Cardiac fibroblast (primary cell): ENCODE measurements at regions not wholly inside any gene's neighbourhood (a gene's known extent, or its start where the extent isn't known, plus 50 kb on each side); places are given as distances from the start of the nearest gene placed in this dataset.
A peak's percentile ranks its signal among the peaks of the same experiment; 100 is the strongest.
"Not testable (repeated sequence)": the region's sequence is repeated elsewhere in the genome, so short reads cannot be mapped to it uniquely, and the experiment has no call there.

ENCODE experiments used
- DNase-seq, 2 donors: peaks; one replicate each; pipeline versions ENCODE4 v3.0.0 to v3.0.0-alpha.2; 2010; ENCODE audit warnings: low read depth in 2 of 2
- H3K4me3 ChIP-seq, 2 donors: replicated peaks in 1 of 2; 1 replicate in 1 of 2; 2 replicates in 1 of 2; pipeline ENCODE4 v1.5.1; 2011; ENCODE audit warnings: low read depth in 2 of 2, low read length in 2 of 2, mild to moderate bottlenecking in 2 of 2, moderate library complexity in 1 of 2
- TF ChIP-seq, protein P1 (sequence below): IDR thresholded peaks from one replicate; pipeline ENCODE4 v1.5.1; 2011; ENCODE audit warnings: low read depth, mild to moderate bottlenecking, low read length, inconsistent platforms

DNA sequence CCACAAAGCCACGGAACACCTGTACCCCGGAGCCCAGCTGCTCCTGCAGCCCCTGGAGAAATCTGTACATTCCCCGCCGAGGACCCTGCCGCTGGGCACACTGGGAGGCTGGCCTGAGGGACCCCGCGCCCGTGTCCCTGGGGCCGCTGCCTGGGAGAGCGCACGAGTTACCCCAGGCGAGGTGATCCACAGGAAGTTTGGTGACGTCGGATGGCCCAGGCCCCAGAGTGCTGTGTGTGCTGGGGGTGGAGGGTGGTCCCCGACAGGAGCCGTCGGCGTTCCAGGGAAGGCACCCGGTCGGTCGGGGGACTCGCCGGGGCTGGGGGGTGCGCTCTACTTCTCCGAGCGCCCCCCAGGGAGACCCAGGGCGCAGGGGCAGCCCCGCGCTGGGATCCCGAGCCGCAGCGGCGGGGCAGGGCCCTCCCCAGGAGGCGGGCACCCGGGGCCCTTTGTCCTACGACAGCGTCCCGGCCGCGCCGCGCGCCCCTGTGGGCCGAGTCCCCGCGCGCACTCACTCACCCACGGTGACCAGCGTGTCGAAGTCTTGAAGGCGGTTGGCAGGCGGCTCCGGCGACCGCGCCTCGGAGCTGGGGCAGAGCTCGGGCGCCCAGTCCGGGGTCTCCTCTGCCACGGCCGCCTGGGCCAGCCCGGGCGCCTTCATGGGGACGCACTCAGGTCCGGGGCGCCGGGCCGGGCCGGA, 129.5 kb upstream of the PRKX start:
- H3K4me3 ChIP-seq: peak overlapping the region; percentile 33 to 40
- DNase-seq: not testable (repeated sequence)

DNA sequence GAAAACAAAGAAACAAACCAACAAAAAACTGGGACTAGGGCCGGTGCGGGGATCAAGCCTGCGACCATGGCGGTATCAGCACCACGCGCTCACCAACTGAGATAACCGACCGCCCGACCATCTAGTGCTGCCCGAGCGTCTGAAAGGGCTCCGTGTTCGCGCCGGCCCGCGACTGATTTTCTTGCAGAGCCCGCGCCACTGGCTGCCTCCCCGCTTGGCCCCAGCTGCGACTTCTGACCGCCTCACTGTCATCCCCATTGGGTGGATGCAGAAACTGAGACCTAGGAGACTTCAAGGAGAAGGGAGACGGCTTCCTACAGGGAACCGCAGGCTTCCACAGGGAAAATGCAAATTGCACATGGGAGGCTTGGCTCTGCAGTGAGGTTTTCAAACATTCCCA, 125.3 kb upstream of the PRKX start:
- H3K4me3 ChIP-seq, DNase-seq: not testable (repeated sequence)

DNA sequence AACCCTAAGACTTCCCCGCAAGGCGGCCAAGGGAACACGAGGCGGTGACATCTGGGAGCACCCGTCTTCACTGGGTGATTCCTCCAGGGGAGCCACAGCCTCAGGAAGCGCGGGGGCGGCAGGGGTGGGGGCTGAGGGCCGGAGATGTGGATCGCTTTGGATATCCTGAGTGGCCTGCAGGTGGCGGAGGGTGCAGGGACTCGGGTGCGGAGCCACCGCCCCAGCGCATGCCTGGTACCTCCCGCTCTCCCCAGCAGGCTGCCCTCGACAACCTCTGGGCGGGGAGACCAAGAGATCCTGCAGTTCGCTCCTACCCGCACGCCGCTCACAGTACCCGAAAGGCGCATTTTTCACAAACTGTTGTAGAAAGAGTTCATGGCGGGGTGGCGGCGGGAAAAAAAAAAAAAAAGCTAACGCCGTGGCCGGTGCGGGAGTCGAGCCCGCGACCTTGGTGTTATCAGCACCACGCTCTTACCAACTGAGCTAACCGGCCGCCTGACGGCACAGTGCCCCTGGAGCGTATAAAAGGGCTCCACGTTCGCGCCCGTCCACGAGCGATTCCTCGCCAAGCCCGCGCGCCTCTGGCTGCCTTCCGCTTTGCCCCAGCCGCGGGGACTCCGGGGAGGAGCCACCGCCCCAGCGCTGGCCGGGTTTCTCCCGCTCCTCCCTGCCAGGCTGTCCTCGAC, 124.7 kb upstream of the PRKX start:
- DNase-seq, H3K4me3 ChIP-seq: not testable (repeated sequence)

DNA sequence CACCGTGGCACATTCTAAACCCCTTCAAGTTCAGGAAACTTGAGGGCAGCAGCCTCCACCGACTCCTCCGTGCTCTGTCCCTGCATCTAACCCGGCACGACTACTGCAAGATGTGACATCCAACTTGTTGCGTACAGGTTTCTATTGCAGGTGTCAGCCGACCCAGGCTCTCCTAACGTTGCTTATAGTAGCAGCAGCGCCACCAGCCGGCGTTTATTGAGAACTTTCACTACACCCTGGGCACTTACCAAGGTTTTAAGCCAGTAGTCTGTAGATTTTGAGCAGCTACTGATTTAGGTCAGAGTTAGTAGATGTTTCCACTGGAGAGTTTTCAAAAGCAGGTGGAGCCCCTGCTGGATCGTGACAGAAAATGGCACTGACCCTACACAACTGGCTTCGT, 123.8 kb upstream of the PRKX start:
- not testable (repeated sequence) for DNase-seq, H3K4me3 ChIP-seq

DNA sequence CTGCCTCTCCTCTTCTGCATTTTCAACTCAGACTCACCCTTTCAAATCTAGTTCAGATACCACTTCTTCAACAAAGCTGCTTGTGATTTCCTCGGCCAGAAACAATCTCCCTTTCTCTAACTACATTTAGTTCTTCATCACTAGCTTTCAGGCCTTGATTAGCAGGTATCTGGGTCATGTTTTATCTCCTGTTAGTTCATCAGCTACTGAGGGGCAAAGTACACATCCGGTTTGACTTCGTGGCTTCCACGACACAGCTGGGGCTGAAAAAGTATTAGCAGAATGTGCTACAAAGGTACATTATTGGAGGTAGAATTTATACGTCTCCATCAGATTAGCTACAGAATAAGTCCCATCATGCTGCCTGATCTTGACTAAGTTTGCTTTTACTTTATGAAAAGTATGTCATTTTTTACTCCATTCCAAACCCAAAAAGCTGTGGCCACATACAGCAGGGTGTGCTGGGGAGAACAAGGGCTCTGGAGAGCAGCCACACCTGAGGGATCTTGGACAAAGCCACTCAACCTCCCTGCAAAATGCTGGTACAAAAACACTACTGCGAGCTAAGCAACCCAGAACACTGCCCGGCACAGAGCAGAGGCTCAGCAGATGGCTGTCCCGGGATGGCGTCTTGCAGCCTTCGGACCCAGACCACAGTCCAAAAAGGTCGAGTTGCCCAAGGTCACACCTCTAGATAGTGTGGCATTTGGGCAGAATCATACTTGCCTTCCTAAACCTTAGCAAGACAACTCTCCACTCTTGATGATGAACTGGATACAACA, 120.5 kb upstream of the PRKX start:
- not testable (repeated sequence) for DNase-seq, H3K4me3 ChIP-seq

DNA sequence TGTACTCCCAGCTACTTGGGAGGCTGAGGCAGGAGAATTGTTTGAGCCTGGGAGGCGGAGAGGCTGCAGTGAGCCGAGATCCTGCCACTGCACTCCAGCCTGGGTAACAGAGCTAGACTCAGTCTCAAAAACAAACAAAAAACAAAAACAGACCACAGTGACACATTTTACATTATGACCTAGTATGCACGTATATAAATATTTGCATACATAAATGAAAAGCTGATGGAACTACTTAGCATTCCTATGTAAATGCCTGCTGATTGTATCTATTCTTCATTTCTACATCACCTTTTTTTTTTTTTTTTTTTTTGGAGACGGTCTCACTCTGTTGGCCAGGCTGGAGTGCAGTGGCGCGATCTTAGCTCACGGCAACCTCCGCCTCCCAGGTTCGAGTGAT, 116.6 kb upstream of the PRKX start:
- not testable (repeated sequence) for H3K4me3 ChIP-seq, DNase-seq

DNA sequence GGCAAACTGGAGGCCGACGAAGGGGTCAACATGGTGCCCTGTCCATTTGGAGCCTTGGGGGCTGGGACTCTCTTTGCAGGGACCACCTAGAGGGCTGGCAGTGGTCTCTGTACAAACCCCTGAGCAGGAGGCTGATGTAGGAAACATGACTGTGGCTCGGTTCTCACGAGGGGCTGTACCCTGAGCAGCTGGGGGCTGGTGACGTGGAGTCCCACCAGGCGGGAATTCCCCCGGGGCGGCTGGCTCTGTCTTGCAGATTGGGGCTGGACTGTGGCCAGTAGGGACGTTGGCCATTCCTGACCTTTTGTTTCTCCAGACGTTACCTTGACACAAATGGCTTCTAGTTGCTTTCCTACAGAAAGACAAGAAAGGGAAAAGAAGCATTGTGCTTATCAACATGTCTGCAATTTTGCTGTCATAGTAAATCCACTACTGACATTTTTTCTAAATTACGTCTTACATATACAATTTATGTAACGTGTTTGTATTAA, 115.6 kb upstream of the PRKX start:
- not testable (repeated sequence) for DNase-seq, H3K4me3 ChIP-seq

DNA sequence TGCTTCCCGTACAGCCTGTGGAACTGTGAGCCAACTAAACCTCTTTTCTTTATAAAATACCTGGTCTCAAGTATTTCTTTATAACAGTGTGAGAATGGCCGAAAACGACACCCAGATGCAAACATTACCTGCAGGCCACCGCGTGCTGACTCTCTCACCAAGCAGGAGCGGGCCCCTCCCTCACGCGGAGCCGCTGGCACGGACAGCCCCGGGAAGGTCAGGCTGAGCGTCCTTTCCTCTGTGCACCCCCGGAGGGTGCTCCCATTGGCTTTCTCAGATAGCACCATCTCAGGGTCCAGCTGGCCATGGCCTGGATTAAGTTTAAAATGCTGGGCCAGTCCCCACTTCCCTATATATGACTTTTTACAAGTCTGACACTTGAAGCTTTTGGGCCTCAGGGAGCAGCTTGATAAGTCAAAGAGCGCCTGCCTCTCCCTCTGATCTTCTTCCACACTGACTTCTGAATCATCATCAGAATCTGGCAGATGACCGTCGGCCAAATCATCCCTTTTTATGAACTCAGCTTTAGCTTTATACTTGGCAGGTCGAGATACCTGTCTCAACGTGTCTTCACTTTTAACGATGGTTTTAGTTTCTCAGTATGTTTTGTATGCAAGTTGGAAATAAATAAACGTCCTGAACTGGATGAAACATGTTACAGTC, 115.1 kb upstream of the PRKX start:
- not testable (repeated sequence) for DNase-seq

DNA sequence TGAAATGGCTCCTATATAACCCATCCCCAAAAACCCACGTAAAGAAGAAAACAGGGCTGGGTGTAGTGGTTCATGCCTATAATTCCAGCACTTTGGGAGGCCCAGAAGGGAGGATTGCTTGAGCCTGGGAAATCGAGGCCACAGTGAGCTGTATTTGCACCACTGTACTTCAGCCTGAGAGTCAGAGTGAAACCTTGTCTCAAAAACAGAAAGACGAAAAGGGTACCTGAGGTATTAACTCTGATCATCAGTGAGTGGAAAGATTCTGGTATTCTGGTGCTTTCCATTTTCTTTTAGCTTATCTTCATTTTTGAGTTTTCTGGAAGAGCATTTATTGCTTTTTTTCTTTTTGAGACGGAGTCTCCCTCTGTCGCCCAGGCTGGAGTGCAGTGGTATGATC, 110.6 kb upstream of the PRKX start:
- not testable (repeated sequence) for H3K4me3 ChIP-seq, DNase-seq

More for the DNA sequence above, 115.1 kb upstream of the PRKX start:
- not testable (repeated sequence) for H3K4me3 ChIP-seq

DNA sequence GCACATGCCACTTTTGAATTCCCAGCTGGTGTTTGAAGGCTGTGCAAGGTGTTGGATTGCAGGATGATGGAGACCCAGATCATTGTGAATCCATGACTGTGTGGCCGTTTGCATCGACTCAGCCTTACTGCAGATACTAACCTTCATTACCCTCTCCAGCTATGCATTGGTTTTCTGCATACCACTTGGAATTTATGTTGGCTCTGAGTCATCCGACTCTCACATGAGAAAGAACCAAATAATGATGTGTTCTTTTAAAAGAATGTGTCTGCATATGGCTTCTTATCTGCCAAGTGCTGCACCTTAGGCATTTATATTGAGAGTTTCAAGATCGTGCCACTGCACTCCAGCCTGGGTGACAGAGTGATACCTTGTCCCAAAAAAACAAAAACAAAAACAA, 106.7 kb upstream of the PRKX start:
- peak; percentile 41 to 67 for DNase-seq

DNA sequence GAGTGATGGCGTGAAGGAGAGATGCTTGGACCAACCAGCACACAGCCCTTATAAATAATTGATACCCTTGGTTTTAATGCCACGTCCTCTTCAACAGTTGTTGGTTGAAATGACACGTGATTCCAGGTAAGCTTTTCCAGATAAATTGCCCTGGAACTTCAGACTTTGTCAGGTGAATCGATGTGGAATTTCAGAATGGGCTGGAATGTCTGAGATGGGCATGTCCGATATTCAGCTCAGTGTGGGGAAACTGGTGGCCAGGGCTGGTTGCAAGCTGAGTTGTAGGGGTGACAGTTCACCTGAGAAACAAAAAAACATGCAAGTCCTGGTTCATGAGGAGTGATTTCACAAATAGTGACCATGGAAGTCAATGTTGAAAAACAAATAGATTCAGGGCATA, 104.0 kb upstream of the PRKX start:
- not testable (repeated sequence) for H3K4me3 ChIP-seq, DNase-seq

More for the DNA sequence above, 106.7 kb upstream of the PRKX start:
- H3K4me3 ChIP-seq: no peak overlapping the region
- TF ChIP-seq, protein P1, sequence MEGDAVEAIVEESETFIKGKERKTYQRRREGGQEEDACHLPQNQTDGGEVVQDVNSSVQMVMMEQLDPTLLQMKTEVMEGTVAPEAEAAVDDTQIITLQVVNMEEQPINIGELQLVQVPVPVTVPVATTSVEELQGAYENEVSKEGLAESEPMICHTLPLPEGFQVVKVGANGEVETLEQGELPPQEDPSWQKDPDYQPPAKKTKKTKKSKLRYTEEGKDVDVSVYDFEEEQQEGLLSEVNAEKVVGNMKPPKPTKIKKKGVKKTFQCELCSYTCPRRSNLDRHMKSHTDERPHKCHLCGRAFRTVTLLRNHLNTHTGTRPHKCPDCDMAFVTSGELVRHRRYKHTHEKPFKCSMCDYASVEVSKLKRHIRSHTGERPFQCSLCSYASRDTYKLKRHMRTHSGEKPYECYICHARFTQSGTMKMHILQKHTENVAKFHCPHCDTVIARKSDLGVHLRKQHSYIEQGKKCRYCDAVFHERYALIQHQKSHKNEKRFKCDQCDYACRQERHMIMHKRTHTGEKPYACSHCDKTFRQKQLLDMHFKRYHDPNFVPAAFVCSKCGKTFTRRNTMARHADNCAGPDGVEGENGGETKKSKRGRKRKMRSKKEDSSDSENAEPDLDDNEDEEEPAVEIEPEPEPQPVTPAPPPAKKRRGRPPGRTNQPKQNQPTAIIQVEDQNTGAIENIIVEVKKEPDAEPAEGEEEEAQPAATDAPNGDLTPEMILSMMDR: no peak
